Kidney (tissue), 13 donors: ENCODE measurements at regions not wholly inside any gene's neighbourhood (a gene's known extent, or its start where the extent isn't known, plus 50 kb on each side); places are given as distances from the start of the nearest gene placed in this dataset.

Experiments used
- DNase-seq, 5 donors: peaks; one replicate each; pipeline ENCODE4 v3.0.0-alpha.2; 2013 to 2020
- FAIRE-seq: peaks from 2 replicates; lab custom pipeline; 2012; peaks lifted over from hg19 to GRCh38; lab: Jason Lieb, UNC
- H3K27ac ChIP-seq, 2 donors: one replicate each; pipeline ENCODE4 v1.7.0; 2013; ENCODE audit warnings: low read depth in 2 of 2, low read length in 2 of 2, inconsistent platforms in 1 of 2
- H3K27me3 ChIP-seq: one replicate; pipeline ENCODE4 v1.7.1; 2013; ENCODE audit warnings: low read length, inconsistent platforms; ENCODE audit not compliant: control insufficient read depth, insufficient read depth
- H3K36me3 ChIP-seq, 3 donors: one replicate each; pipeline versions ENCODE4 v1.7.0 to v1.7.1; 2013; ENCODE audit warnings: low read length in 3 of 3, control low read depth in 1 of 3, inconsistent platforms in 1 of 3; ENCODE audit not compliant: insufficient read depth in 3 of 3, control insufficient read depth in 2 of 3
- H3K4me1 ChIP-seq, 3 donors: one replicate each; pipeline versions ENCODE4 v1.7.0 to v1.7.1; 2013; ENCODE audit warnings: low read length in 3 of 3, inconsistent platforms in 1 of 3, low read depth in 1 of 3; ENCODE audit not compliant: control insufficient read depth in 2 of 3, insufficient read depth in 2 of 3
- H3K4me3 ChIP-seq, 3 donors: one replicate each; pipeline versions ENCODE4 v1.7.0 to v1.8.1; 2013; ENCODE audit warnings: low read length in 3 of 3, control low read depth in 1 of 3, inconsistent platforms in 1 of 3
- H3K9ac ChIP-seq, 3 donors: one replicate each; pipeline versions ENCODE4 v1.7.0 to v1.7.1; 2013; ENCODE audit warnings: low read length in 3 of 3, control low read depth in 1 of 3, inconsistent platforms in 1 of 3
- H3K9me3 ChIP-seq, 3 donors: one replicate each; pipeline versions ENCODE4 v1.7.0 to v1.7.1; 2013; ENCODE audit warnings: low read length in 3 of 3, control low read depth in 1 of 3, inconsistent platforms in 1 of 3; ENCODE audit not compliant: control insufficient read depth in 2 of 3, insufficient read depth in 1 of 3
- intact Hi-C: fragments of 100-400 bp; cut with DNase I; formaldehyde crosslinking; loops from one replicate; pipeline ENCODE4 v1.11.1; 2022
- TF ChIP-seq, protein P1 (sequence below): IDR thresholded peaks from 3 replicates; pipeline ENCODE4 v1.5.1; 2012; ENCODE audit warnings: mild to moderate bottlenecking, moderate library complexity, borderline replicate concordance; ENCODE audit not compliant: insufficient read depth; ENCODE audit errors: extremely low read depth
- donor health status: control.
- donor health status: control.
- donor health status: control.
- donor health status: control.
- donor health status: control.
- donor health status: DM: yes; HTN: yes; CAD: no.
- donor health status: Normal renal cell carcinoma (clear cell type).

DNA sequence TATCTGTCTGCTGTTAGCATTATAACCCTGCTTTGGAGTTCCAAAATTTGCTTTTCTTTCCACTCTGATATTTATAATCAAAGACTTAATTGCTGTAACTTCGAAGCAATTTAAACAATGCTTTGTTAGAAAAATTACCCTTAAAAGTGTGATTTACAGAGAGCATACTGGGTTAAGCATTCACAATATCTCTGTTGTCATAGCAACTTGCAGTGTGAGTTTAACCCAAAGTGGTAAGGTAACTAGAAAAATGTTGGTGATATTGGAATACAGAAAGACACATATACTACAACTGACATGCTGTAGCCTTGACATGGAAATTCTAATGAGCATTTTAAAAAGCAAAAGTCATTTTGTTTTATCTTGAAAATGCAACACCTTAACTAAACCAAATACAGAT lies 70.4 kb upstream of the SMLR1 start:
- Histone ChIP-seq H3K27ac (no peak overlapping the region), H3K27me3 (no peaks in the 10 kb centered on the region), H3K4me3 (no peak overlapping the region), H3K9me3 (no peaks in the 10 kb centered on the region), H3K9ac (no peak overlapping the region), H3K36me3 (no peaks in the 10 kb centered on the region), H3K4me1 (no peaks in the 10 kb centered on the region)
- FAIRE-seq (no peak), DNase-seq (no peak)
- TF ChIP-seq, protein P1, sequence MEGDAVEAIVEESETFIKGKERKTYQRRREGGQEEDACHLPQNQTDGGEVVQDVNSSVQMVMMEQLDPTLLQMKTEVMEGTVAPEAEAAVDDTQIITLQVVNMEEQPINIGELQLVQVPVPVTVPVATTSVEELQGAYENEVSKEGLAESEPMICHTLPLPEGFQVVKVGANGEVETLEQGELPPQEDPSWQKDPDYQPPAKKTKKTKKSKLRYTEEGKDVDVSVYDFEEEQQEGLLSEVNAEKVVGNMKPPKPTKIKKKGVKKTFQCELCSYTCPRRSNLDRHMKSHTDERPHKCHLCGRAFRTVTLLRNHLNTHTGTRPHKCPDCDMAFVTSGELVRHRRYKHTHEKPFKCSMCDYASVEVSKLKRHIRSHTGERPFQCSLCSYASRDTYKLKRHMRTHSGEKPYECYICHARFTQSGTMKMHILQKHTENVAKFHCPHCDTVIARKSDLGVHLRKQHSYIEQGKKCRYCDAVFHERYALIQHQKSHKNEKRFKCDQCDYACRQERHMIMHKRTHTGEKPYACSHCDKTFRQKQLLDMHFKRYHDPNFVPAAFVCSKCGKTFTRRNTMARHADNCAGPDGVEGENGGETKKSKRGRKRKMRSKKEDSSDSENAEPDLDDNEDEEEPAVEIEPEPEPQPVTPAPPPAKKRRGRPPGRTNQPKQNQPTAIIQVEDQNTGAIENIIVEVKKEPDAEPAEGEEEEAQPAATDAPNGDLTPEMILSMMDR = no peak
- intact Hi-C loops = no loop called here

DNA sequence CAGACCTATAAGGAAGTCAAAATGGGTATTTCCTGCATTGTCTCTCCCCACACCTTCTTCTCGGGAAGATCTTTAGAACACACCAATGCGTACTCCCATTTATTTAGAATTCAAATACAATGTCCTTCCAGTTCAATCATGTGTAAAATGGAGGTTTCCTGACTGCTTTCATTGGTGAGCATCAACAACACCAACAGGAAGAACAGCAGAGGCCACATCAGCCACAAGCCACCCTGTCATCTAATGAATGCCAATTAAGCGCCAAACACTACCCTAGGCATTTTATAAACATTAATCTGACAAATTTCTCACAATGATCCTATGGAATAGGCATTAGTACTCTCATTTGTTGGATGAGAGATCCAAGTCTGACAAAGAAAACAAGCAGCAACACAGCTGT lies 68.4 kb upstream of the SMLR1 start:
- FAIRE-seq = no peak
- no peak for DNase-seq
- Histone ChIP-seq H3K27ac (no peak overlapping the region), H3K9me3 (no peaks in the 10 kb centered on the region), H3K4me1 (no peaks in the 10 kb centered on the region), H3K36me3 (no peaks in the 10 kb centered on the region), H3K4me3 (no peak overlapping the region), H3K27me3 (no peaks in the 10 kb centered on the region), H3K9ac (no peak overlapping the region)
- intact Hi-C loops = no loop called here
- TF ChIP-seq, protein P1 = no peak

DNA sequence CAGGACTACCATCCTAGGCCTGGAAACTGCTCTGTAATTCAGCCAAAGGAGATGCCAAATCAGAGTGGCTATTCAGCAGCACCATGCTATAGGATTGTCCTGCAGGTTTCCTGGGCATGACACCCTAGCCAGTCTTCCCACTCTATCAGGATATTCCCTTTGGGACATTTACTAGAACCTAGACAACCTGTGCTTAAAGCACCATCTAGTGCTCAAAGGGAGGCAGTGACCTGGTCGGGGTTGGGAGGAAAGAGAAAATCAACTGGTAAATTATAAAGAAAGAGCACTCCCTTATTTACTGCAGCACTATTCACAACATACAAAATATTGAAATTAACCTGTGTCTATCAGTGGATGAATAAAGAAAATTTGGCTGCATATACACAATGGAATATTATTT lies 67.2 kb upstream of the SMLR1 start:
- no peaks in the 10 kb centered on the region for H3K4me1 ChIP-seq
- no peak overlapping the region for H3K9ac ChIP-seq
- FAIRE-seq (no peak), DNase-seq (peak in 1 of 5 donors; percentile 20)
- no peaks in the 10 kb centered on the region for H3K36me3 ChIP-seq
- no peak overlapping the region for H3K27ac ChIP-seq
- intact Hi-C loops = no loop called here
- TF ChIP-seq, protein P1 = peak; percentile 37
- H3K27me3 ChIP-seq = no peaks in the 10 kb centered on the region
- H3K4me3 ChIP-seq = no peak overlapping the region
- H3K9me3 ChIP-seq = no peaks in the 10 kb centered on the region

DNA sequence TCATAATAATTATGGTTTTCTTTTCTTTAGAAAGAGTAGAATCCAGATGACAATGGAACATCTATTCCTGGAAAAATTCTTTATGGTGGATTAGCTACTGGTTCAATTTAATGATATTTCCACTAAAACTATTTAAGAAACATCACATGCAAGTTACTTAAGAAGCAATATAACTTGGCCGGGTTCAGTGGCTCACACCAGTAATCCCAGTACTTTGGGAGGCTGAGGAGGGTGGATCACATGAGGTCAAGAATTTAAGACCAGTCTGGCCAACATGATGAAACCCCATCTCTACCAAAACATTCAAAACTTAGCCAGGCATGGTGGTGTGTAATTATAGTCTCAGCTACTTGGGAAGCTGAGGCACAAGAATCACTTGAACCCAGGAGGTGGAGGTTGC lies 65.9 kb upstream of the SMLR1 start:
- intact Hi-C loops = no loop called here
- DNase-seq = no peak

More for the DNA sequence above, 65.9 kb upstream of the SMLR1 start:
- Histone ChIP-seq H3K9me3 (no peaks in the 10 kb centered on the region), H3K9ac (no peak overlapping the region), H3K4me1 (no peaks in the 10 kb centered on the region), H3K36me3 (no peaks in the 10 kb centered on the region), H3K27me3 (no peaks in the 10 kb centered on the region), H3K27ac (no peak overlapping the region), H3K4me3 (no peak overlapping the region)
- FAIRE-seq = no peak
- TF ChIP-seq, protein P1 = no peak
